ENCODE measurements at regions not wholly inside any gene's neighbourhood (a gene's known extent, or its start where the extent isn't known, plus 50 kb on each side); places are given as distances from the start of the nearest gene placed in this dataset.

GRCh38 chr5:2185646-2186471, 303.1 kb upstream of the IRX4 start:
- no peak for TF ChIP-seq CTCF (IDR thresholded peaks at IDR 0.05)
- no peak for TF ChIP-seq ZFX (IDR thresholded peaks at IDR 0.05; ENCODE audit: borderline replicate concordance)
